A549 (cell line): ENCODE measurements at regions not wholly inside any gene's neighbourhood (a gene's known extent, or its start where the extent isn't known, plus 50 kb on each side); places are given as distances from the start of the nearest gene placed in this dataset.

Experiments used
- MAZ ChIP-seq: fragments of 150-350 bp; IDR thresholded peaks from 2 replicates; pipeline ENCODE4 v1.6.1; 2014; ENCODE audit warnings: antibody characterized with exemption, low read depth, low read length, borderline replicate concordance
- POLR2A ChIP-seq: IDR thresholded peaks from 2 replicates; pipeline ENCODE4 v1.6.1; 2012; ENCODE audit warnings: mild to moderate bottlenecking, low read length
- TF ChIP-seq, protein P1 (sequence below): IDR thresholded peaks from 2 replicates; pipeline ENCODE4 v1.6.1; 2012
- TF ChIP-seq, protein P2 (sequence below): fragments of >200 bp; sonication (Bioruptor Twin); formaldehyde crosslinking; IDR thresholded peaks from 3 replicates; pipeline ENCODE4 v1.5.1; 2016
- TF ChIP-seq, protein P3 (sequence below): fragments of 450-650 bp; IDR thresholded peaks from 2 replicates; pipeline ENCODE4 v1.6.1; 2014; ENCODE audit warnings: antibody characterized with exemption

DNA sequence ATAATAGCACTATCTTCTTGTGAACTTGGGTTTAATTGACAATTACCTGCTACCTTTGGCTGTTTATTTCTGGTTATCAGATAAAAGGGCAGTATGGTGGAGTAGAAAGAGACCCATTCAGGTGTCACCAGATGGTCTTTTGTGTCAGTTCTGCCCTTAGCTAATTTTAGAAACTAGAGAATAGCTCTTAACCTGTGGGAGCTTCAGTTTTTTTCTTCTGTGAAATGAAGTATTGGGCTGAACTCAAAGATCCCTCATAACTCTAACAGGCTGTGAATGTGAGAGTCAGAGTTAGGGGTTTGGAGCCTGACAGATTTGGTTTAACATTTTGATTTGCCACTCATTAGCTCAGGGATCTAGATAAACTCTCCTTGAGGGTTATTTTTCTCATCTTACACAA is 335.2 kb downstream of the PPP1R2C start:
- TF ChIP-seq MAZ (no peak), POLR2A (no peak)
- TF ChIP-seq, protein P1, sequence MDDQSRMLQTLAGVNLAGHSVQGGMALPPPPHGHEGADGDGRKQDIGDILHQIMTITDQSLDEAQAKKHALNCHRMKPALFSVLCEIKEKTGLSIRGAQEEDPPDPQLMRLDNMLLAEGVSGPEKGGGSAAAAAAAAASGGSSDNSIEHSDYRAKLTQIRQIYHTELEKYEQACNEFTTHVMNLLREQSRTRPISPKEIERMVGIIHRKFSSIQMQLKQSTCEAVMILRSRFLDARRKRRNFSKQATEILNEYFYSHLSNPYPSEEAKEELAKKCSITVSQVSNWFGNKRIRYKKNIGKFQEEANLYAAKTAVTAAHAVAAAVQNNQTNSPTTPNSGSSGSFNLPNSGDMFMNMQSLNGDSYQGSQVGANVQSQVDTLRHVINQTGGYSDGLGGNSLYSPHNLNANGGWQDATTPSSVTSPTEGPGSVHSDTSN, result no peak
- TF ChIP-seq, protein P2, sequence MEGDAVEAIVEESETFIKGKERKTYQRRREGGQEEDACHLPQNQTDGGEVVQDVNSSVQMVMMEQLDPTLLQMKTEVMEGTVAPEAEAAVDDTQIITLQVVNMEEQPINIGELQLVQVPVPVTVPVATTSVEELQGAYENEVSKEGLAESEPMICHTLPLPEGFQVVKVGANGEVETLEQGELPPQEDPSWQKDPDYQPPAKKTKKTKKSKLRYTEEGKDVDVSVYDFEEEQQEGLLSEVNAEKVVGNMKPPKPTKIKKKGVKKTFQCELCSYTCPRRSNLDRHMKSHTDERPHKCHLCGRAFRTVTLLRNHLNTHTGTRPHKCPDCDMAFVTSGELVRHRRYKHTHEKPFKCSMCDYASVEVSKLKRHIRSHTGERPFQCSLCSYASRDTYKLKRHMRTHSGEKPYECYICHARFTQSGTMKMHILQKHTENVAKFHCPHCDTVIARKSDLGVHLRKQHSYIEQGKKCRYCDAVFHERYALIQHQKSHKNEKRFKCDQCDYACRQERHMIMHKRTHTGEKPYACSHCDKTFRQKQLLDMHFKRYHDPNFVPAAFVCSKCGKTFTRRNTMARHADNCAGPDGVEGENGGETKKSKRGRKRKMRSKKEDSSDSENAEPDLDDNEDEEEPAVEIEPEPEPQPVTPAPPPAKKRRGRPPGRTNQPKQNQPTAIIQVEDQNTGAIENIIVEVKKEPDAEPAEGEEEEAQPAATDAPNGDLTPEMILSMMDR, result no peak
- TF ChIP-seq, protein P3, sequence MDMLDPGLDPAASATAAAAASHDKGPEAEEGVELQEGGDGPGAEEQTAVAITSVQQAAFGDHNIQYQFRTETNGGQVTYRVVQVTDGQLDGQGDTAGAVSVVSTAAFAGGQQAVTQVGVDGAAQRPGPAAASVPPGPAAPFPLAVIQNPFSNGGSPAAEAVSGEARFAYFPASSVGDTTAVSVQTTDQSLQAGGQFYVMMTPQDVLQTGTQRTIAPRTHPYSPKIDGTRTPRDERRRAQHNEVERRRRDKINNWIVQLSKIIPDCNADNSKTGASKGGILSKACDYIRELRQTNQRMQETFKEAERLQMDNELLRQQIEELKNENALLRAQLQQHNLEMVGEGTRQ, result no peak
